ENCODE measurements at regions not wholly inside any gene's neighbourhood (a gene's known extent, or its start where the extent isn't known, plus 50 kb on each side); places are given as distances from the start of the nearest gene placed in this dataset.

DNA sequence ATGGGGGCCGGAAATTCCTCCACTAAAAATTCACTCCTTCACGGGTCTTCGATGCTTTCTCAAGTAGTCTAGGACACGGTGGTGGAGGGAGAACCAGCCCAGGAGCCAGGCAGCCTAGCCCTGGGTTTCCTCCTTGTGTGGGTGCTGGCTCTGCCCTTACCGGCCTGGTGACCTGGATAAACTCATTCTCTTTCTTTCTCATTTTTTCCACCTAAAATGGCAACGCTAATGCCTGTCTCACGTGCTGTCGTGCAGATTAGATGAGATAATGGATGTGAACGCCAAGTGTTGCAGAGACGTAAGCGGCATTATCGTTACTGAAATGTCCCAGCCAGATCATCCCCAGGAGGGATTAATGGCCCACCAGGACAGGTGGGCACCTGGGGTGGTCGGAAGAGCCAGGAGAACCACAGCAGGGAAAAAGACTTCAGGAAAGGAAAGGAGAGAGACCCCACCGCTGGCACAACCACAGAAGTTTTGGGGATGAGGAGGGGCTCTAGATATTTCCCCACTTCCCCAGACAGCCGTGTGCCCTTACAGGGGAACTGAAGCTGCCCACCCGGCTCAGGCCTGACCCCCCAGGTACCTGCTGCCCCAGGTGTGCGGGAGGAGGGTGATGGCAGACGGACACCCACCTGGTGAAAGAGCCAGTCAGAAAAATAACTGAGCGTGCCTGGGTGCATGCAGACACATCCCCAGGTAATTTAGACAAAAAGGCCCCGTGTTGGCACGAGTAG is 100.8 kb upstream of the ASAP2 start:
- TF ChIP-seq CTCF (IDR thresholded peaks at IDR 0.05; ENCODE audit: insufficient read depth, low read length, poor library complexity, severe bottlenecking) (no peak), EZH2phosphoT487 (conservative IDR thresholded peaks at IDR 0.05; ENCODE audit: low read length) (no peak)
